Stomach (tissue), 8 donors: ENCODE measurements at regions not wholly inside any gene's neighbourhood (a gene's known extent, or its start where the extent isn't known, plus 50 kb on each side); places are given as distances from the start of the nearest gene placed in this dataset.
A peak's percentile ranks its signal among the peaks of the same experiment; 100 is the strongest.
"Not testable (repeated sequence)": the region's sequence is repeated elsewhere in the genome, so short reads cannot be mapped to it uniquely, and the experiment has no call there.

Experiments
- DNase-seq, 2 donors: peaks; one replicate each; pipeline versions ENCODE4 v3.0.0 to v3.0.0-alpha.2; 2013 to 2019
- H3K27ac ChIP-seq, 5 donors: fragments of 200-600 bp in 4 of 5; sonication (generic) in 4 of 5; one replicate each; pipeline ENCODE4 v1.5.1; 2013 to 2019; ENCODE audit warnings: mild to moderate bottlenecking in 1 of 5, moderate library complexity in 1 of 5
- H3K27me3 ChIP-seq, 3 donors: fragments of 200-600 bp; sonication (generic); one replicate each; pipeline ENCODE4 v1.5.1; 2017 to 2019; ENCODE audit warnings: mixed run types in 1 of 3
- H3K36me3 ChIP-seq, 4 donors: fragments of 200-600 bp; sonication (generic); 1 replicate in 3 of 4; 2 replicates in 1 of 4; pipeline ENCODE4 v1.5.1; 2016 to 2019
- H3K4me1 ChIP-seq, 4 donors: fragments of 200-600 bp; sonication (generic); one replicate each; pipeline ENCODE4 v1.5.1; 2016 to 2019
- H3K4me3 ChIP-seq, 4 donors: fragments of 200-600 bp; sonication (generic) in 3 of 4; one replicate each; pipeline ENCODE4 v1.5.1; 2016 to 2019; ENCODE audit warnings: mild to moderate bottlenecking in 1 of 4
- H3K9me3 ChIP-seq, 4 donors: fragments of 200-600 bp; sonication (generic); one replicate each; pipeline ENCODE4 v1.5.1; 2016 to 2019
- CTCF ChIP-seq, 7 experiments: fragments of 450-650 bp in 4 of 7; fragments of 200-600 bp in 3 of 7; sonication (generic) in 3 of 7; IDR thresholded peaks; one replicate each; pipeline ENCODE4 v1.5.1; 2016 to 2019; ENCODE audit warnings: antibody characterized with exemption in 7 of 7, control low read depth in 2 of 7, mild to moderate bottlenecking in 1 of 7
- EP300 ChIP-seq: sonication (generic); formaldehyde crosslinking; IDR thresholded peaks from one replicate; pipeline ENCODE4 v1.6.1; 2017; ENCODE audit warnings: antibody characterized with exemption
- POLR2A ChIP-seq, 4 donors: fragments of 450-650 bp; IDR thresholded peaks; one replicate each; pipeline ENCODE4 v1.6.1; 2016; ENCODE audit warnings: antibody characterized with exemption in 4 of 4, control low read depth in 2 of 4, mild to moderate bottlenecking in 1 of 4, moderate library complexity in 1 of 4
- POLR2AphosphoS5 ChIP-seq, 3 donors: sonication (generic); formaldehyde crosslinking; IDR thresholded peaks; one replicate each; pipeline ENCODE4 v1.6.1; 2016; ENCODE audit warnings: antibody characterized with exemption in 3 of 3
- WGBS, 5 donors: extraction: QIAGEN DNeasy Blood & Tissue Kit in 3 of 5; methylation state at CpG; one replicate each; pipeline versions ENCODE4 v1.1.5 to v1.1.7; 2013 to 2018; 5-methylcytosine and 5-hydroxymethylcytosine counted together
- intact Hi-C: fragments of 100-400 bp; cut with DNase I; formaldehyde crosslinking; loops from one replicate; pipeline ENCODE4 v1.15.1; 2023; ENCODE audit warnings: low total_unique reads
- donor health status: healthy with polysubstance abuse.
- donor health status: Bipolar disorder and iron deficiency.
- donor health status: healthy.

GRCh38 chr17:13840254-13840653 lies 229.1 kb upstream of the COX10 start:
- no peaks in the 10 kb centered on the region for H3K36me3 ChIP-seq
- TF ChIP-seq EP300 = no peak
- no peak for TF ChIP-seq CTCF (IDR thresholded peaks at IDR 0.05)
- no peak for TF ChIP-seq POLR2AphosphoS5 (IDR thresholded peaks at IDR 0.05)
- no peak for TF ChIP-seq POLR2A (IDR thresholded peaks at IDR 0.05)
- no peaks in the 10 kb centered on the region for H3K9me3 ChIP-seq
- WGBS, 5 donors = 27 to 58% (median 45%) methylated on average over 1 of the region's 1 CpG
- intact Hi-C loops = no loop called here
- no peak overlapping the region for H3K27ac ChIP-seq
- no peak for DNase-seq
- no peaks in the 10 kb centered on the region for H3K4me1 ChIP-seq
- no peak overlapping the region for H3K4me3 ChIP-seq
- no peaks in the 10 kb centered on the region for H3K27me3 ChIP-seq

- Histone ChIP-seq H3K27ac (no peak overlapping the region), H3K27me3 (no peaks in the 10 kb centered on the region), H3K4me3 (no peak overlapping the region), H3K4me1 (no peaks in the 10 kb centered on the region), H3K9me3 (peaks cover 0 to 10% (median 0%) of the 10 kb centered on the region in 4 donors), H3K36me3 (no peaks in the 10 kb centered on the region)
- no peak for DNase-seq
- no peak for TF ChIP-seq POLR2A (IDR thresholded peaks at IDR 0.05)
- TF ChIP-seq POLR2AphosphoS5 (IDR thresholded peaks at IDR 0.05) = no peak
- TF ChIP-seq EP300 = no peak
- TF ChIP-seq CTCF (IDR thresholded peaks at IDR 0.05) = no peak
- 72 to 84% (median 78%) methylated on average over 4 of the region's 4 CpGs for WGBS, 5 donors
- intact Hi-C loops = no loop called here
Observed at GRCh38 chr17:13843862-13844635, 225.3 kb upstream of the COX10 start.

GRCh38 chr17:13851889-13852288 lies 217.4 kb upstream of the COX10 start:
- no peaks in the 10 kb centered on the region for H3K4me1 ChIP-seq
- H3K27me3 ChIP-seq = no peaks in the 10 kb centered on the region
- 47 to 58% (median 52%) methylated on average over 1 of the region's 1 CpG for WGBS, 5 donors
- H3K36me3 ChIP-seq = no peaks in the 10 kb centered on the region
- no peak overlapping the region for H3K27ac ChIP-seq
- peaks cover 0 to 18% (median 7%) of the 10 kb centered on the region in 4 donors for H3K9me3 ChIP-seq
- TF ChIP-seq POLR2A (IDR thresholded peaks at IDR 0.05) = no peak
- no peak for TF ChIP-seq CTCF (IDR thresholded peaks at IDR 0.05)
- intact Hi-C loops = no loop called here
- H3K4me3 ChIP-seq = no peak overlapping the region
- DNase-seq = peak in 1 of 2 donors; percentile 5

- H3K36me3 ChIP-seq, DNase-seq, H3K4me3 ChIP-seq, intact Hi-C loops, H3K27me3 ChIP-seq, H3K4me1 ChIP-seq, H3K27ac ChIP-seq: not testable (repeated sequence)
- WGBS, 5 donors = 68 to 90% (median 77%) methylated on average over 4 of the region's 4 CpGs
- peaks cover 0 to 14% (median 8%) of the 10 kb centered on the region in 4 donors for H3K9me3 ChIP-seq
Observed at GRCh38 chr17:13855730-13856129, 213.6 kb upstream of the COX10 start.

GRCh38 chr17:13862346-13862745 lies 207.0 kb upstream of the COX10 start:
- intact Hi-C loops = no loop called here
- whole genome bisulfite sequencing, 5 donors = 94 to 99% (median 98%) methylated on average over 3 of the region's 3 CpGs
- no peak for TF ChIP-seq POLR2AphosphoS5 (IDR thresholded peaks at IDR 0.05)
- TF ChIP-seq CTCF (IDR thresholded peaks at IDR 0.05) = no peak
- no peak for TF ChIP-seq EP300
- TF ChIP-seq POLR2A (IDR thresholded peaks at IDR 0.05) = no peak

More at GRCh38 chr17:13862346-13862745, 207.0 kb upstream of the COX10 start:
- Histone ChIP-seq H3K4me3 (no peak overlapping the region), H3K9me3 (peaks cover 0 to 11% (median 2%) of the 10 kb centered on the region in 4 donors), H3K36me3 (no peaks in the 10 kb centered on the region), H3K27me3 (no peaks in the 10 kb centered on the region), H3K4me1 (no peaks in the 10 kb centered on the region), H3K27ac (no peak overlapping the region)
- no peak for DNase-seq
